Neuronal stem cell (in vitro differentiated cells): ENCODE measurements at regions not wholly inside any gene's neighbourhood (a gene's known extent, or its start where the extent isn't known, plus 50 kb on each side); places are given as distances from the start of the nearest gene placed in this dataset.

ENCODE experiments used
- DNase-seq: peaks from one replicate; pipeline ENCODE4 v3.0.0-alpha.2; 2013; ENCODE audit warnings: low spot score
- H2AFZ ChIP-seq: one replicate; pipeline ENCODE4 v1.6.1; 2013; ENCODE audit warnings: mild to moderate bottlenecking, low read length, inconsistent platforms
- H2AK5ac ChIP-seq: 2 replicates; pipeline ENCODE4 v1.6.1; 2013; ENCODE audit warnings: low read depth, mild to moderate bottlenecking, inconsistent platforms, low read length, moderate library complexity, mixed read lengths
- H2BK120ac ChIP-seq: 2 replicates; pipeline ENCODE4 v1.6.1; 2013; ENCODE audit warnings: low read depth, mild to moderate bottlenecking, inconsistent platforms, low read length, moderate library complexity, mixed read lengths
- H2BK12ac ChIP-seq: one replicate; pipeline ENCODE4 v1.6.1; 2013; ENCODE audit warnings: low read length, inconsistent platforms
- H2BK15ac ChIP-seq: 2 replicates; pipeline ENCODE4 v1.6.1; 2013; ENCODE audit warnings: mild to moderate bottlenecking, low read length, inconsistent platforms, mixed read lengths
- H2BK5ac ChIP-seq: one replicate; pipeline ENCODE4 v1.6.1; 2013; ENCODE audit warnings: inconsistent platforms, mild to moderate bottlenecking, low read length, moderate library complexity
- H3K14ac ChIP-seq: one replicate; pipeline ENCODE4 v1.6.1; 2013; ENCODE audit warnings: low read length, inconsistent platforms
- H3K18ac ChIP-seq: 2 replicates; pipeline ENCODE4 v1.6.1; 2013; ENCODE audit warnings: low read length, inconsistent platforms
- H3K23ac ChIP-seq: 2 replicates; pipeline ENCODE4 v1.6.1; 2013; ENCODE audit warnings: low read depth, mild to moderate bottlenecking, mixed read lengths, low read length, inconsistent platforms; ENCODE audit not compliant: poor library complexity
- H3K27ac ChIP-seq: replicated peaks from 3 replicates; pipeline ENCODE4 v1.5.1; 2013; ENCODE audit warnings: low read length, inconsistent platforms
- H3K27me3 ChIP-seq, 3 experiments: 2 replicates each; pipeline ENCODE4 v1.6.1; 2013; ENCODE audit warnings: low read length in 3 of 3, mild to moderate bottlenecking in 2 of 3, inconsistent platforms in 1 of 3, low read depth in 1 of 3, mixed read lengths in 1 of 3, moderate library complexity in 1 of 3; ENCODE audit not compliant: control insufficient read depth in 3 of 3, insufficient read depth in 3 of 3
- H3K36me3 ChIP-seq, 2 donors: replicated peaks in 1 of 2; 2 replicates each; pipeline ENCODE4 v1.6.1; 2013; ENCODE audit warnings: low read length in 2 of 2; ENCODE audit not compliant: control insufficient read depth in 2 of 2, insufficient read depth in 2 of 2
- H3K4ac ChIP-seq: 2 replicates; pipeline ENCODE4 v1.6.1; 2013; ENCODE audit warnings: inconsistent platforms, mild to moderate bottlenecking, low read length, moderate library complexity
- H3K4me1 ChIP-seq, 2 donors: 1 replicate in 1 of 2; 2 replicates in 1 of 2; pipeline ENCODE4 v1.6.1; 2013; ENCODE audit warnings: low read length in 2 of 2, low read depth in 1 of 2; ENCODE audit not compliant: control insufficient read depth in 2 of 2, insufficient read depth in 1 of 2
- H3K4me2 ChIP-seq: one replicate; pipeline ENCODE4 v1.6.1; 2013; ENCODE audit warnings: mild to moderate bottlenecking, low read length, inconsistent platforms; ENCODE audit not compliant: insufficient read depth, poor library complexity, severe bottlenecking
- H3K4me3 ChIP-seq, 2 donors: 2 replicates each; pipeline ENCODE4 v1.5.1; 2013; ENCODE audit warnings: low read length in 2 of 2, mild to moderate bottlenecking in 2 of 2, inconsistent platforms in 1 of 2, moderate library complexity in 1 of 2
- H3K79me1 ChIP-seq: one replicate; pipeline ENCODE4 v1.6.1; 2013; ENCODE audit warnings: low read depth, mild to moderate bottlenecking, inconsistent platforms, low read length, moderate library complexity
- H3K9ac ChIP-seq: one replicate; pipeline ENCODE4 v1.6.1; 2013; ENCODE audit warnings: mild to moderate bottlenecking, low read depth, low read length, inconsistent platforms; ENCODE audit not compliant: poor library complexity
- H3K9me3 ChIP-seq, 2 donors: replicated peaks in 1 of 2; 2 replicates each; pipeline versions ENCODE3 to v1.6.1; 2013; ENCODE audit warnings: low read length in 2 of 2, mild to moderate bottlenecking in 2 of 2, inconsistent platforms in 1 of 2, low read depth in 1 of 2, mixed read lengths in 1 of 2, moderate library complexity in 1 of 2; ENCODE audit not compliant: control insufficient read depth in 2 of 2, insufficient read depth in 1 of 2
- H4K8ac ChIP-seq: one replicate; pipeline ENCODE4 v1.6.1; 2013; ENCODE audit warnings: low read depth, mild to moderate bottlenecking, inconsistent platforms, low read length, moderate library complexity
- H4K91ac ChIP-seq: one replicate; pipeline ENCODE4 v1.6.1; 2013; ENCODE audit warnings: low read length, low read depth, mild to moderate bottlenecking, inconsistent platforms; ENCODE audit not compliant: poor library complexity
- WGBS, 2 donors: extraction: QIAGEN DNeasy Blood & Tissue Kit; methylation state at CpG; one replicate each; pipeline ENCODE4 v1.1.7; 2013; ENCODE audit warnings: missing lambda C conversion rate in 2 of 2, mixed read lengths in 1 of 2; ENCODE audit not compliant: insufficient read length in 2 of 2, insufficient replicate concordance in 1 of 2; ENCODE audit errors: extremely low coverage in 2 of 2; 5-methylcytosine and 5-hydroxymethylcytosine counted together

DNA sequence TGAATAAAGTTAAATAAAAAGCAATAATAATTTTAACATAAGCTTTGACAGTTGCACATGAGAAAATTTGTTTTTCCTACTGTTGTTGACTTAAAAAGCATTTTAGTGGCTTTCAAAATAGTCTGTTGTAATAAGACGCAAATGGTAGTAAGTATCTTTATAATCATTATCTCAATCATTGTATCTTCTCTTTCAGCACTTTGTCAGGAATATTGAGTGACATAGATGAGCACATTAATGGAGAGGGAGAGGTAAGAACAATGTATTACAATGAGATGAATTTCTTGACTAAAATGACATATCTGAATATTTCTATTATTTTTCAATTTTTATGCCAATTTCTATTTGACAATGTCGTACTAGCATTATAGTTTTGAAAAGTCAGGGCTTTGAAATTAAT lies 193.9 kb upstream of the MRPS30 start:
- Histone ChIP-seq H3K4me1 (no peaks in the 10 kb centered on the region), H2BK15ac (no peak overlapping the region)
- WGBS, 2 donors, result no CpG with 5 or more reads among the region's 2 CpGs

DNA sequence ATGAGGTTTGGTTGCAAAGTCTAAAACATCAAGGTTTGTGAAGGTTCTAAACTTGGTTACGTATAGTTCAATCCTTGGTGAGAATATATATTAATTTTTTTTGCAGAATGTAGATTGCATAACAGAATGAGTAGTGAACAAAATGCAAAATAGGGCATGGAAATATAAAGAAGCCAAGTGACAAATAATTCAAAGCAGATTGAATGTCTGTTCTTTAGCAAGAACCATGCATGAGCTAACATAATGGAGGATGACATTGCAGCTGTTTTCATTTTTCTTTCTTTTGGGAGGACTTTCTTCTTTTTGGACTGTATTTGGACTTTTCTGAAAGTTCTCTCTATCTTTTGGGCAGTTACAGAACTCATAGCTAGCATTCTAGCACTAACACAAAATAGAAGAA lies 194.8 kb upstream of the MRPS30 start:
- no peak overlapping the region for H2BK5ac ChIP-seq
- no peaks in the 10 kb centered on the region for H3K36me3 ChIP-seq
- no peak overlapping the region for H3K18ac ChIP-seq
- no peak overlapping the region for H2AFZ ChIP-seq
- H4K91ac ChIP-seq, result no peak overlapping the region
- no CpG with 5 or more reads among the region's 1 CpG for WGBS, 2 donors
- no peaks in the 10 kb centered on the region for H3K9me3 ChIP-seq
- no peaks in the 10 kb centered on the region for H3K27me3 ChIP-seq
- H4K8ac ChIP-seq, result no peak overlapping the region
- H3K4me2 ChIP-seq, result no peak overlapping the region
- H3K23ac ChIP-seq, result no peak overlapping the region
- no peak overlapping the region for H2BK15ac ChIP-seq
- no peak overlapping the region for H3K9ac ChIP-seq
- H3K79me1 ChIP-seq, result no peaks in the 10 kb centered on the region
- no peak for DNase-seq
- no peak overlapping the region for H2BK120ac ChIP-seq
- H3K4me3 ChIP-seq, result no peak overlapping the region
- H2BK12ac ChIP-seq, result no peak overlapping the region
- H3K4ac ChIP-seq, result no peak overlapping the region
- no peak overlapping the region for H3K14ac ChIP-seq
- no peak overlapping the region for H3K27ac ChIP-seq
- H3K4me1 ChIP-seq, result no peaks in the 10 kb centered on the region
- no peak overlapping the region for H2AK5ac ChIP-seq

More for the DNA sequence above, 193.9 kb upstream of the MRPS30 start:
- H2AK5ac ChIP-seq, result no peak overlapping the region
- H2BK12ac ChIP-seq, result no peak overlapping the region
- no peaks in the 10 kb centered on the region for H3K36me3 ChIP-seq
- no peak overlapping the region for H4K8ac ChIP-seq
- H3K23ac ChIP-seq, result no peak overlapping the region
- no peak overlapping the region for H2BK5ac ChIP-seq
- no peak for DNase-seq
- H3K18ac ChIP-seq, result no peak overlapping the region
- H3K4me3 ChIP-seq, result no peak overlapping the region
- no peak overlapping the region for H4K91ac ChIP-seq
- H3K14ac ChIP-seq, result no peak overlapping the region
- H3K27me3 ChIP-seq, result no peaks in the 10 kb centered on the region
- no peaks in the 10 kb centered on the region for H3K9me3 ChIP-seq
- H2AFZ ChIP-seq, result no peak overlapping the region
- H3K4ac ChIP-seq, result no peak overlapping the region
- no peak overlapping the region for H3K27ac ChIP-seq
- no peak overlapping the region for H3K4me2 ChIP-seq
- no peaks in the 10 kb centered on the region for H3K79me1 ChIP-seq
- H3K9ac ChIP-seq, result no peak overlapping the region
- H2BK120ac ChIP-seq, result no peak overlapping the region

DNA sequence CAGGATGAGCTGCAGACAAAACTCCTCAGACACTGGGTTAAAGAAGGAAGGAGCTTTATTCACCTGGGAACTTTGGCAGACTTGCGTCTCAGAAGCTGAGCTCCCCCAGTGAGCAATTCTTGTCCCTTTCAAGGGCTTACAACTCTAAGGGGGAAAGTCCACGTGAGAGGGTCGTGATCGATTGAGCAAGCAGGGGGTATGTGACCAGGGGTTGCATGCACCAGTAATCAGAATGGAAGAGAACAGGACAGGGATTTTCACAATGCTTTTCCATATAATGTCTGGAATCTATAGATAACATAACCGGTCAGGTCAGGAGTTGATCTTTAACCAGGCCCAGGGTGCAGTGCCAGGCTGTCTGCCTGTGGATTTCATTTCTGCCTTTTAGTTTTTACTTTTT lies 202.8 kb upstream of the MRPS30 start:
- Histone ChIP-seq H4K8ac (no peak overlapping the region), H3K36me3 (no peaks in the 10 kb centered on the region), H2AK5ac (no peak overlapping the region), H3K27me3 (no peaks in the 10 kb centered on the region), H2BK12ac (no peak overlapping the region), H2AFZ (no peak overlapping the region), H2BK5ac (no peak overlapping the region), H2BK15ac (no peak overlapping the region), H4K91ac (no peak overlapping the region), H3K27ac (no peak overlapping the region), H3K23ac (no peak overlapping the region), H2BK120ac (no peak overlapping the region), H3K4me2 (no peak overlapping the region), H3K4me3 (no peak overlapping the region), H3K79me1 (no peaks in the 10 kb centered on the region), H3K4me1 (no peaks in the 10 kb centered on the region), H3K9ac (no peak overlapping the region), H3K4ac (no peak overlapping the region), H3K18ac (no peak overlapping the region), H3K9me3 (no peaks in the 10 kb centered on the region), H3K14ac (no peak overlapping the region)
- no peak for DNase-seq
- WGBS, 2 donors, result no CpG with 5 or more reads among the region's 5 CpGs

DNA sequence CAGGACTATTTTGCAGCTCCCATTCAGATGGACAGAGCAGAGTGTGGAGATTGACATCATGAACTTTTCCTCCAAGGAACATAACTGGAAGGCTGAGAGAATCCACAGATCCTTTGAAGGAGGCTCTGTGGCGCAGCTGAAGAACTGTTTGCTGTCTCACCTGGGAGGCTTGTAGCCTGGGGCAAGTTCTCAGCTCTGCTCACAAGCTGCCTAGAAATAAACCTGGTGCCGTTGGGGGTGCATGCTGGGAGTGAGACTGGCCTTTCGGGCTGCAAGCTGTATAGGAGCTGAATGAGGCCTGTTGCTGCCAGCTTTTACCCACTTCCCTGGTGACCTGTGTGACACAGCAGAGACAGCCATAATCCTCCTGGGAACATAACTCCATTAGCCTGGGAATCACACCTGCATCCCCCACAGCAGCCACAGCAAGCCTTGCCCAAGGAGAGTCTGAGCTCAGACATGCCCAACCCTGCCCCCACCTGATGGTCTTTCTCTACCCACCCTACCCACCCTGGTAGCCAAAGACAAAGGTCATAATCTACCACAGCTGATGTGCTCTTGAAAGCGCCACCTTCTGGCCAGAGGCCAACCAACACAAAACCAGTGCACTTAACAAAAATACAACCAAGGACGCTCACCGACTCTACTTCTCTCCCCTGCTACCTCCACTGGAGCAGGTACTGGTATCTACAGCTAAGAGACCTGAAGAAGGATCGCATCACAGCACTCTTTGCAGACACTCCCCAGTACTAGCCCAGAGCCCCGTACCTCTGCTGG lies 205.1 kb upstream of the MRPS30 start:
- Histone ChIP-seq H3K36me3 (no peaks in the 10 kb centered on the region), H2BK120ac (no peak overlapping the region), H3K18ac (peak overlapping the region; percentile 8), H3K4me3 (no peak overlapping the region), H3K4me2 (no peak overlapping the region), H2AFZ (no peak overlapping the region), H3K14ac (no peak overlapping the region), H3K4ac (no peak overlapping the region), H3K9ac (no peak overlapping the region), H3K79me1 (no peaks in the 10 kb centered on the region), H4K8ac (no peak overlapping the region), H2BK12ac (no peak overlapping the region), H3K27me3 (no peaks in the 10 kb centered on the region), H2AK5ac (no peak overlapping the region), H3K27ac (no peak overlapping the region), H2BK5ac (no peak overlapping the region), H3K9me3 (no peaks in the 10 kb centered on the region), H4K91ac (no peak overlapping the region), H3K23ac (no peak overlapping the region), H2BK15ac (no peak overlapping the region), H3K4me1 (no peaks in the 10 kb centered on the region)
- no CpG with 5 or more reads among the region's 8 CpGs for WGBS, 2 donors
- no peak for DNase-seq
